ENCODE measurements at regions not wholly inside any gene's neighbourhood (a gene's known extent, or its start where the extent isn't known, plus 50 kb on each side); places are given as distances from the start of the nearest gene placed in this dataset.

GRCh38 chr2:19687017-19687659 is 214.6 kb downstream of the TTC32 start:
- TF ChIP-seq EZH2 (IDR thresholded peaks at IDR 0.05; ENCODE audit: borderline replicate concordance, low read depth, low read length, poor library complexity, severe bottlenecking) (no peak), CTCF (conservative IDR thresholded peaks at IDR 0.05; ENCODE audit: low read depth, low read length) (no peak)
